Breast epithelium (tissue), 4 donors: ENCODE measurements at regions not wholly inside any gene's neighbourhood (a gene's known extent, or its start where the extent isn't known, plus 50 kb on each side); places are given as distances from the start of the nearest gene placed in this dataset.
A peak's percentile ranks its signal among the peaks of the same experiment; 100 is the strongest.

Experiments
- DNase-seq, 2 donors: peaks; one replicate each; pipeline ENCODE4 v3.0.0-alpha.2; 2019; ENCODE audit warnings: low spot score in 2 of 2
- H3K27ac ChIP-seq, 2 donors: fragments of 200-600 bp; sonication (generic) in 1 of 2; one replicate each; pipeline ENCODE4 v1.5.1; 2016 to 2019; ENCODE audit warnings: mild to moderate bottlenecking in 1 of 2
- H3K27me3 ChIP-seq, 2 donors: fragments of 200-600 bp; sonication (generic) in 1 of 2; one replicate each; pipeline versions ENCODE4 v1.5.1 to v1.6.0; 2017 to 2019; ENCODE audit warnings: control low read depth in 1 of 2, mild to moderate bottlenecking in 1 of 2
- H3K36me3 ChIP-seq: fragments of 200-600 bp; one replicate; pipeline ENCODE4 v1.5.1; 2019
- H3K4me1 ChIP-seq, 2 donors: fragments of 200-600 bp; sonication (generic); one replicate each; pipeline ENCODE4 v1.5.1; 2016 to 2019; ENCODE audit warnings: control low read depth in 1 of 2
- H3K4me3 ChIP-seq, 3 donors: fragments of 200-600 bp; sonication (generic); 1 replicate in 2 of 3; 2 replicates in 1 of 3; pipeline ENCODE4 v1.5.1; 2016 to 2019; ENCODE audit warnings: mild to moderate bottlenecking in 3 of 3, moderate library complexity in 2 of 3
- H3K9me3 ChIP-seq, 2 donors: fragments of 200-600 bp; sonication (generic) in 1 of 2; one replicate each; pipeline ENCODE4 v1.5.1; 2016 to 2019; ENCODE audit warnings: control low read depth in 1 of 2
- CTCF ChIP-seq, 3 donors: fragments of 450-650 bp; IDR thresholded peaks; one replicate each; pipeline ENCODE4 v1.5.1; 2016 to 2017; ENCODE audit warnings: antibody characterized with exemption in 3 of 3, mild to moderate bottlenecking in 3 of 3, moderate library complexity in 3 of 3
- POLR2A ChIP-seq: fragments of 450-650 bp; IDR thresholded peaks from one replicate; pipeline ENCODE4 v1.6.1; 2016; ENCODE audit warnings: antibody characterized with exemption, mild to moderate bottlenecking, moderate library complexity
- POLR2AphosphoS5 ChIP-seq, 3 donors: sonication (generic); formaldehyde crosslinking; IDR thresholded peaks; one replicate each; pipeline ENCODE4 v1.6.1; 2017; ENCODE audit warnings: antibody characterized with exemption in 3 of 3
- intact Hi-C: fragments of 100-400 bp; cut with DNase I; formaldehyde crosslinking; loops from one replicate; pipeline ENCODE4 v1.15.1; 2023; ENCODE audit warnings: low total_unique reads

- Histone ChIP-seq H3K9me3 (no peaks in the 10 kb centered on the region), H3K27me3 (no peaks in the 10 kb centered on the region), H3K4me1 (no peaks in the 10 kb centered on the region), H3K27ac (no peak overlapping the region), H3K36me3 (no peaks in the 10 kb centered on the region), H3K4me3 (no peak overlapping the region)
- intact Hi-C loops = loop anchor here (2.0 kb wide), 1 partner anchor 53 kb away; no protein-coding TSS in a partner anchor
- DNase-seq = no peak
- TF ChIP-seq POLR2A (no peak), CTCF (IDR thresholded peaks at IDR 0.05) (no peak), POLR2AphosphoS5 (IDR thresholded peaks at IDR 0.05) (no peak)
Measured at GRCh38 chr4:54487491-54487890, 170.3 kb upstream of the KIT start.

GRCh38 chr4:54493862-54494261, 163.9 kb upstream of the KIT start:
- TF ChIP-seq POLR2AphosphoS5 (IDR thresholded peaks at IDR 0.05) (no peak), CTCF (IDR thresholded peaks at IDR 0.05) (no peak), POLR2A (no peak)
- Histone ChIP-seq H3K9me3 (no peaks in the 10 kb centered on the region), H3K4me3 (no peak overlapping the region), H3K27ac (no peak overlapping the region), H3K4me1 (no peaks in the 10 kb centered on the region), H3K27me3 (no peaks in the 10 kb centered on the region), H3K36me3 (no peaks in the 10 kb centered on the region)
- no peak for DNase-seq
- intact Hi-C loops = no loop called here

- Histone ChIP-seq H3K36me3 (no peaks in the 10 kb centered on the region), H3K27ac (no peak overlapping the region), H3K27me3 (no peaks in the 10 kb centered on the region), H3K9me3 (no peaks in the 10 kb centered on the region), H3K4me1 (no peaks in the 10 kb centered on the region), H3K4me3 (no peak overlapping the region)
- no peak for TF ChIP-seq POLR2AphosphoS5 (IDR thresholded peaks at IDR 0.05)
- no peak for TF ChIP-seq POLR2A
- TF ChIP-seq CTCF (IDR thresholded peaks at IDR 0.05) = no peak
- no peak for DNase-seq
- intact Hi-C loops = no loop called here
Measured at GRCh38 chr4:54495091-54495490, 162.7 kb upstream of the KIT start.

- Histone ChIP-seq H3K27ac (no peak overlapping the region), H3K4me3 (no peak overlapping the region), H3K9me3 (no peaks in the 10 kb centered on the region), H3K27me3 (no peaks in the 10 kb centered on the region), H3K36me3 (no peaks in the 10 kb centered on the region), H3K4me1 (no peaks in the 10 kb centered on the region)
- DNase-seq = no peak
- TF ChIP-seq POLR2A (no peak), POLR2AphosphoS5 (IDR thresholded peaks at IDR 0.05) (no peak), CTCF (IDR thresholded peaks at IDR 0.05) (no peak)
- intact Hi-C loops = no loop called here
Measured at GRCh38 chr4:54495641-54496040, 162.1 kb upstream of the KIT start.

- peak in 1 of 2 donors; percentile 17 for DNase-seq
- H3K4me1 ChIP-seq = no peaks in the 10 kb centered on the region
- H3K9me3 ChIP-seq = no peaks in the 10 kb centered on the region
- no peaks in the 10 kb centered on the region for H3K36me3 ChIP-seq
- intact Hi-C loops = no loop called here
- H3K4me3 ChIP-seq = no peak overlapping the region
- no peaks in the 10 kb centered on the region for H3K27me3 ChIP-seq
- H3K27ac ChIP-seq = no peak overlapping the region
- TF ChIP-seq CTCF (IDR thresholded peaks at IDR 0.05) (no peak), POLR2A (no peak), POLR2AphosphoS5 (IDR thresholded peaks at IDR 0.05) (no peak)
Measured at GRCh38 chr4:54496412-54496811, 161.3 kb upstream of the KIT start.
